ENCODE measurements at regions not wholly inside any gene's neighbourhood (a gene's known extent, or its start where the extent isn't known, plus 50 kb on each side); places are given as distances from the start of the nearest gene placed in this dataset.

DNA sequence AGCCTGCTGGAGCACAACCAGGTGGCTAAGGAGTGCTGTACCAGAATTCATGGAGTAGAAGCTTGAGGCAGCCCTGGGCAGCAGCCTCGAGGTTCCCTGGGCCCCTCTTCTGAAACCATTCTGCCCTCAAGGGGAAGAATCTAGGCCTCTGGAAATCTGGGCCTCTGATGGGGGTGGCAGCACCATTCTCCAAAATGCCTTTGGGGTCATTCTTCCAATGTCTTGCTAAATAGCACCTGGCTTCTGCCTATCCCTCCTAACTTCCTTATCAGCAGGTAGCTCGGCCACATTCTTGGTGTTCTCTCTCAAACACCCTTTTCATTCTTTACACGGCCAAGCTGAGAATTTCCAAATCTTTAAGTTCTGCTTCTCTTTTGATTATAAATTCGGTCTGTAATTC lies 473.6 kb downstream of the BCOR start:
- no peak for DNase-seq

GRCh38 chrX:39625810-39626209 lies 471.9 kb downstream of the BCOR start:
- DNase-seq: no peak

GRCh38 chrX:39626749-39627148 lies 471.0 kb downstream of the BCOR start:
- no peak for DNase-seq

DNA sequence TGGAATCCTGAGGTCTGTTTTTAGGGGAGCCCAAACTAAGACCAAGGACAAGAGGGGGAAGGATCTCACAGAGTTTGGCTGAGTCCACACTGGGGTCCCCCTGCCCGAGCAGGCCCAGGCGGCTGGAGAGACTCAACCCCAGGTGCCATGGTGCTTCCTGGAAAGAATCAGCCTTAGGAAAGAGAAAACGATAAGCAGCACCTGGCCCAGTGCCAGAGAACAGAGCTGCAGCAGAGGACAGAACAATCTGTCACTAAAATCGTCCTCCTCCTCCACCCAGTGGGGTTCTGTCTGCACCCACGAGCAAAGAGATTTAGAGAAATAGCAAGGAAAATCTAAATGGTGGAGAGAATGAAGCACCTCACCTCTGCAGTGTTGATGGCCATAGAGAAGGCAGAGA lies 470.5 kb downstream of the BCOR start:
- no peak for DNase-seq

DNA sequence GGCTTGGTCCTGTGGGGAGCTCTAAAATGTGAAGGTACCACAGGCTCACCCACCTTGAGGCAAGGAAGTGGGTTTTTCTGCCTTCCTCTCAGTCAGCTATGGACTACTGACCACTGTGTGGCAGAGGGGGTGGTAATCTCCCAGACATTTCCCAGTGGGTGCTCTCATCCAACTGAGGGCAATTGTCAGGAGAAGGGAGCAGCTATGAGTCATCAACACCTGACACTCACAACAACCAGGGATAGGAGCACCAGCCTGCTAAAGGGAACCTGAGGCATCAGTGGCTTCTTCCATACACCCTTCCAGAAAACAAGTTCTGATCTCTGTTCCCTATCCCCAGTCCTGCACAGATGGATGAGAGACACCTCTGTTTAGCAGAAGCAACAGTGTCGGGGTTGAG lies 468.8 kb downstream of the BCOR start:
- DNase-seq: no peak

DNA sequence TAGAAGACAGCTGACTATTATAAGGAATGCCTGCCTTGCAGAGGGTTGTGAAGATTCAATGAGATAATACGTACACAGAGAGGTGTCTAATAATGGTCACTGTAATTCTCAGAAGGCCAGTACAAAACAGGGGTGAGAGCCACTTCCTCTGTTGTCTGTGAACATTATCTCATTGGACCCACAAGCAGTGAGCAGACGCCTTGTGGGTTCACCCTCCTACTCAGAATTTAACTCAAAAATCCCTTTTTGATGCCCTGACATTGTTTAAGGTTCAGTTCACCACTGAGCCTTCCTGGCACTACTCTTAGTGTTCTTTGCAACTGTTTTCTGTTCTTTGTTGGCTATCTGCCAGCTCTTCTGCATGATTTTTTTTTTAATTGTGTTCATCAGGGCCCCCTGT lies 467.4 kb downstream of the BCOR start:
- no peak for DNase-seq

DNA sequence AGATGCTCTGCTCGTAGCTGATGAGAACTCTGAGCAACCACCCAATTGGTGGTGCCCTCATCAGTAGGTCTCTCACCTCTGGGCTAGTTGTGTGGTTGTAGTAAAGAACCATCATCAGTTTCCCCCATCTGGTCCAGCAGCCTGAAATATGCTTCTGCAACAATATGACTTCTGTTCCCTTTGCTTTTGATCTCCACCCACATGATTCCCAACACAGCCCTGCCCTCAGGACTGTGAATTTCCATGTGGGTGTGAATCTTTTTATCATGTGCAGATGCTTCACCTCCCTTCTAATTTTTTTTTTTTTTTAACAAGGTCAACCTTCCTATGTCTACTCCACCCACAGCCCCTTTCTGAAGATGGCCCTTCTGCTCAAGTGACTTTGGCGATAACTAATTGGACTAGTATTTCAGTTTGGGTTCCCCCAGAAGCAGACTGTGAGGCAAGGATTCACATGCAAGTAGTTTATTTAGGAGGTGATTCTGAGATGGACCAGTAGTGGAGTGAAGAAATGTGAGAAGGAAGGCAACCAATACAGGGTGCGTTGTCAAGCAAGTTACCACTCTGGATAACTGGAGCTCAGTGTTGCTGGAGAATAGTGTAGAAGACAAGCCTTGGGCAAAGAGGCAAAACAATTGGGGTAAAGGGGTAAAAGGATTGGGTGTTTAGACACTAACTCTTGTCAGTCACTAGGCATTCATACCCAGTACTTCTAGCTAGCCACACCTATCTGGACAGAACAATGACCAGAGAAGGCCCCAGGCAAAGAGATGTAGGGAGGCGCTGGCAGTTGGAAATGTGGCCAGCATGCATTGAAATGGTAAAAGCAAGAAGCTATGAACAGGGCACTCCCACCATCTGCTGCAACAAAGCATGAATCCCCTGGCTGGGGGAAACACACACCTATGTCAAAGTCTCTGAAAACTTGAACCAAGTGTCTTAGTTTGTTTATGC lies 466.2 kb downstream of the BCOR start:
- DNase-seq: no peak

DNA sequence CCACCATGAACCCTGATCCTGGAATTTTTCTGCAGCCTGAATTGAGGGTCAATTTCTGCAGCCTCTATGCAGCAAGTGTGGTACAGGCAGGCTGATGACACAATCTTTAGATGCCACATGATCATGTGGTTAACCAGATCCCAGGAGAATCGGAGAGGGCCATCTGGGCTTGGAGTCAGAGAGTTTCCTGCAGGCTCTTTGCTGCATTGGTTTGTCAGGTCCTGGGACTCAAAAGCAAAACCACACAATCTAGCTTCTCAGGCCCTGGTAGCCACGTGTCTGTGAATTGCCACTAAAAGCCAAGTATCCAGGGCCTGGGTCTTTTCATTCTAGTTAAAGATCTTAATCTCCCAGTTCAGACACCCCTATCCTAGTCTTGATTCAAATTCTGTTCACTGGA lies 464.5 kb downstream of the BCOR start:
- DNase-seq: no peak

- DNase-seq: no peak
Measured at GRCh38 chrX:39636481-39636880, 461.3 kb downstream of the BCOR start.

- DNase-seq: no peak
Measured at GRCh38 chrX:39638526-39638925, 459.2 kb downstream of the BCOR start.

DNA sequence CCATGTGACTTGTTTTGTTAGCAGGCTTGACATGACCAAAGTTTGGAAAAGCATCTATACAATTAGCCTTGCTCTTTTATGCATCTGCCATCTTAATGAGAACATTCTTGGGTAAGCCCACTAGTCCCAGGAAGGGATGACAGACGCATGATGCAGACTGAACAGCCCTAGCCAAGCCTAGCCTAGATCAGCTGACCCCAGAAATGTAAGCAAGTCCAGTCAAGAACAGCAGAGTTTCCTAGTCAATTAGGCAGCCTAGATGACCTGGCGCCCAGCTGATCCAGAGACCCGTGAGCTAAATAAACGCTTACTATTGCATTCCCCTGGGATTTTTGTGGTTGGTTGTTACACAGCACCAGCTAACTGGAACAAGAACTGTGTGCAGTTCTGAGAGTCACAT lies 457.9 kb downstream of the BCOR start:
- no peak for DNase-seq

GRCh38 chrX:39640866-39641265 lies 456.9 kb downstream of the BCOR start:
- no peak for DNase-seq

GRCh38 chrX:39642071-39642470 lies 455.7 kb downstream of the BCOR start:
- peak; percentile 29 for DNase-seq

- no peak for DNase-seq
Measured at GRCh38 chrX:39643550-39643949, 454.2 kb downstream of the BCOR start.

DNA sequence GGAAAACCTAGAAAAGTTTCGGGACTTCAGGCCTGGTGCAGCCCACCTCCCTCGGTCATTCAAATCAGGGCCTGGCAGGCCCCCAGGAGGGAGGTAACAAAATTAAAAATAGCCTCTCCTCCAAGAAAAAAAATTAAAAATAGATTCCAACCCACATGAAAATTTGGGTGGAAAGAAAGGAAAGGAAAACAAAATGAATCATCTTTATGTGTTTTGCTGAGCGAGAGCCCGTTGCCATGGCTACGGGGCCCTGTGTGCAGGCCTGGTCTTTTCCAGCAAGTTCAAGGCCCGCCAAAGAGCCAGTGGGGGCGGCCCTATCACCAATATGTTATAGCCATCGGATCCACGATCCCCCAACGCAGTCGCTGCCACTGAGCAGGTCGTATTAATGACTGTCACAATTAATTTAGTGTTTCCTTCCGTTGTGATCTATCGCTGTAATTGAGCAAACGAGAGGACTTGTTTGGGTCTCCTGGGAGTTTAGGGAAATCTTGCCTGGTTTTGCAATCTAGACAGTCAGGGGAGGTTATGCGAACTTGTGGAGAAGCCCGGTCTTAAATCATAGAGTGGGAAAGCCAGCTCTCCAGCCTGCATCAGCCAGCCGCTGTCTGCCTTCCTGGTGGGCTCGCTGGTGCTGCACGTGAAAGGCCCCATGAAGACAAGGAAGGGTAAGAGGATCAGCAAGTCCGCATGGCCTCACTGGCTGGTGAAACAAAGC lies 452.4 kb downstream of the BCOR start:
- no peak for DNase-seq

DNA sequence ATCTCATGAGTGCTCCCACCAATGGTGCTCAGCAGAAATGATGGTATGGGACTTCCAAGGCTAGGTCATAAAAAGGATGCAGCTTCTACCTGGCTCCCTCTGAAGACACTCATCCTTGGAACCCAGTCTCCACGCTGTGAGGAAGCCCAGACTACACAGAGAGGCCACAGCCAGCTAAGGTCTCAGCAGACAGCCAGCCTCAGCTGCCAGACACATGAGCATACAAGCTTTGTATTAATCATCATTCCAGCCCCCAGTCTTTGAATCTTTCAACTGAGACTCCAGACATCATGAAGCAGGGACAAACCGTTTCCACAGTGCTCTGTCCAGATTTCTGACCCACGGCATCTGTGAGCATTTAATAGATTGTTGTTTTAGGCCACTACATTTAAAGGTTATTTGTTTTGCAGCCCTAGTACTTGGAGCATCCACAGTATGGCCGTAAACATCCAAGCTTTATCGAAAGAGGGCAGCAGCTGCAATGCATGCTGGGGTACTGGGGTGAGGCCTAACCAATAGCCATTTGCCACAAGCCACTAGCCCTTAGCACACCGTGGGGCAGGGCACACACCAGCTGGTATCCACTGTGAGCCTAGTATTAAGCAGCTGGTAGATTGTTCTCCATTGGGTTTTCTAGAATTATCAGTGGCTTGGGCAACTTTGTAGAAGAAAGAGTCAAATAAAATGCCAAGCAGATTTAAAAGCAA lies 449.1 kb downstream of the BCOR start:
- no peak for DNase-seq

DNA sequence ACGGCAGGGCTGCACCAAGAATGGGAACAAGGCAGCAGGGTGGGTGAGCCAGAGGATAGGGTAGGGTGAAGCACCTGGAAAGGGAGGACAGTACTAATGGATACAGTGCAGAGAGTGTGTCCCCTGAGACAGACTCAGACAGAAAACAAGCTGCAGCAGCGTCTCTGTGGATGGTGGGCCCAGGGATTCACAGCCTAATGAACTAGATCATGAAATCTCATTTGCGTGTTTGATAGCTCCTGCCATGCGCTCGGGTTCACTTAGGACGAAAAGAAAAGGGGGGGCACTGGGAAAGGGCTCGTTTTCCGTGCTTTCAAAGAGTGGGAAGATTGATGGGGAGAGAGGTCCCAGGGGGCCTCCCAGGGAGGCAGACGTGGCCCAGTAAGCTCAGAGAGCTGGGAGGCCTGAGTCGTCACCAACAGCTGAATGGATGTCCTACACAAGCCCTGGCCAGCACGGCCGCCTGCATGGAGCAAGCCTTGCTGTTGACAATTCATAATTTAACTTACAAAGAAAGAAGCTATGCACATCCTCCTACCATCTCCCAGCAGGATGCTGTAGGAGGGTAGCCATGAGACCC lies 446.9 kb downstream of the BCOR start:
- DNase-seq: no peak

DNA sequence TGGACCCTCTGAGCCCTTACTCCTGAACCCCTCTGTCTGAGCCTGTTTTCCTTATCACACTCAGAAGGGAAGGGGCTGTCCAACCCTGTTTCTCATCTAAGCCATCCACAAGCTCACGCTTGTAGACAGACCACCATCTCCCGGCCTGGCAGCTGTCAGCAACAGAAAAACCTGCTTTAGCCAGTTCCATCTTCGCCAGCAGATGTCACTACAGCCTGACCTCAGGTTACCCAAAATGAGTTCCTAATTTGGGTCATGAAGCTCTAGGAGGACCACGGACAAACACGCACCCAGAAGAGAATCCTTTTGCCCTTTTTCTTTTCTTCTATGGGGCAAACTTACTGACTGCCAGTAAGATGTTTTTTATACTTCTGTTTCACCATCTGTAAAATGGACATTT lies 445.4 kb downstream of the BCOR start:
- DNase-seq: peak; percentile 9

GRCh38 chrX:39653691-39654090 lies 444.1 kb downstream of the BCOR start:
- DNase-seq: no peak

DNA sequence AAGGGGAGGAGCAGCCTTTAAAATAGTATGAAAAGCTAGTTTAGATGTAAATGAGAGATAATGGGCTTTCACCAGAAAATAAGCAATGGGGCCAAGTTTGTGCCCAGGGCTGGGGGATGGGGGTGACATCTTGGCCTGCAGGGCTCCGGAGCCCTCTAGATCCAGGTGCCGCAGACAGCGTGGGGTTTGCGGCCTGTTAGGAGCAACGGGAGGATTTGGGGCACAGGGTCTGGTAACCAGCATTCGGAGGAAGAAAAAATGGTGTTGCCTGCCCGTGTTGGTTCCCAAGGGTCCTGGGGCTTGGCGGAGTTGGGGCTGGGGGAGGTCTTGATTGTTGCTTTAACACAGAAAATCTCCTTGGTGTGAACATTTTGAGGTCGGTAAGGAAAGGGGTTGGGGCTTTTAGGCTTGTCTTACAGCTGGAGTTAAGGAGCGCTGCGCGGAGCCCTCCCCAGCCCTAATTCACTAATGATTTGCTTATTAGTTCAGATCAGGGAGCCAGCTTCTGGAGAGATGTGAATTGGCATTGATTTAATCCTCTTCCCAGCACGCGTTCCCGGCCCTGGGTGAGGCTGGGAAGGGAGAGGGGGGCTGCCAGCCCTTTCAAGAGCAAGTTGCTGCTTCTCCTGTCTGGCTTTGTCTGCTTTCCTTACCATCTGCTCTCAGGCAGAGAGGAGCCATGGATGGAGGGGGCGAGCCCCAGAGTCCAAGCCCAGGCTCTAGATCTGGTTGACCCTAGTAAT lies 443.4 kb downstream of the BCOR start:
- DNase-seq: peak; percentile 25

DNA sequence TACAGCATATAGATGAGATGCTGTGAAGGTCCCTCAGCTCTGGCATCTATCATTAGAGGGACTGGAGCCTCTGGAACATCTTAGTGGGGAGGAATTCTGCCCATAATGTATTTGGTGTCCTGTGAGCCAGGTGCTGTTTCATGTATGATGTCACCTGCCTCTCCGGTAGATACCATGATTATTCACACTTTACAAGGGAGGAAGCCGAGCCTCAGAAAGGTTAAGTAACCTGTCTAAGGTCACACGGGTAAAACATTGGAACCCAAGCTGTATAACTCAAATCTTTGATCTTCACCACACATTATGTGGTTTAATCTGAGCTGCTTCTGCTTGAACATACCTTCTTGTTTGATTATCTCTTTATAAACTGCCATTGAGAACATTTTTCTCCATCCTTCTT lies 442.8 kb downstream of the BCOR start:
- no peak for DNase-seq

GRCh38 chrX:39661116-39661907 lies 436.4 kb downstream of the BCOR start:
- no peak for DNase-seq

Data from NCI-H1092 treated with DMSO at 0.1 percent for 48 hours (cell line).